T47D (cell line): ENCODE measurements at regions not wholly inside any gene's neighbourhood (a gene's known extent, or its start where the extent isn't known, plus 50 kb on each side); places are given as distances from the start of the nearest gene placed in this dataset.
"Not testable (repeated sequence)": the region's sequence is repeated elsewhere in the genome, so short reads cannot be mapped to it uniquely, and the experiment has no call there.

Experiments
- DNase-seq, 2 experiments: peaks; one replicate each; pipeline versions ENCODE4 v3.0.0 to v3.0.0-alpha.2; 2011 to 2012; ENCODE audit warnings: low read depth in 1 of 2, low spot score in 1 of 2
- JUND ChIP-seq: IDR thresholded peaks from 2 replicates; pipeline ENCODE4 v1.6.1; 2012; ENCODE audit warnings: low read depth
- in situ Hi-C: cut with HindIII; loops from 2 replicates; pipeline ENCODE4 v1.10.0; 2016; ENCODE audit warnings: low sequenced_read_pairs, low pct_unique_long_range_greater_than_20kb

- no peak for DNase-seq
- no peak for TF ChIP-seq JUND
- in situ Hi-C loops, result no loop called here
Observed at GRCh38 chr4:101418466-101418865, 71.1 kb upstream of the PPP3CA start.

- no peak for DNase-seq
- TF ChIP-seq JUND, result no peak
- in situ Hi-C loops, result no loop called here
Observed at GRCh38 chr4:101418055-101418454, 70.7 kb upstream of the PPP3CA start.

- in situ Hi-C loops, result no loop called here
- DNase-seq, result no peak
- no peak for TF ChIP-seq JUND
Observed at GRCh38 chr4:101417046-101417445, 69.7 kb upstream of the PPP3CA start.

GRCh38 chr4:101415962-101416361, 68.6 kb upstream of the PPP3CA start:
- in situ Hi-C loops, result no loop called here
- TF ChIP-seq JUND, result no peak
- no peak for DNase-seq

GRCh38 chr4:101414496-101414895, 67.2 kb upstream of the PPP3CA start:
- in situ Hi-C loops, result no loop called here
- no peak for DNase-seq
- no peak for TF ChIP-seq JUND

GRCh38 chr4:101411926-101412325, 64.6 kb upstream of the PPP3CA start:
- in situ Hi-C loops, result no loop called here
- DNase-seq, result no peak
- no peak for TF ChIP-seq JUND

- in situ Hi-C loops, DNase-seq: not testable (repeated sequence)
Observed at GRCh38 chr4:101411281-101411910, 64.1 kb upstream of the PPP3CA start.

GRCh38 chr4:101400096-101400495, 52.8 kb upstream of the PPP3CA start:
- in situ Hi-C loops, result no loop called here
- no peak for DNase-seq
- no peak for TF ChIP-seq JUND

GRCh38 chr4:101398807-101399206, 51.5 kb upstream of the PPP3CA start:
- in situ Hi-C loops, result no loop called here
- no peak for DNase-seq
- no peak for TF ChIP-seq JUND
